HCT116 (cell line): ENCODE measurements at regions not wholly inside any gene's neighbourhood (a gene's known extent, or its start where the extent isn't known, plus 50 kb on each side); places are given as distances from the start of the nearest gene placed in this dataset.

Experiments used
- ATAC-seq: fragments of 200-7000 bp; cut with Tn5 transposase; 2 replicates; pipeline ENCODE4 v1.9.1; 2020; ENCODE audit warnings: mild to moderate bottlenecking, moderate library complexity
- BruUV-seq: library from RNA; stranded (reverse); fragments of 400-500 nt; replicated peaks from 2 replicates; lab custom pipeline; 2021; lab: Mats Ljungman, UMichigan
- CTCF ChIA-PET: fragments of 300-600 bp; sonication (Branson Sonifier 250); formaldehyde crosslinking; loops from one replicate; lab custom pipeline; 2021; ENCODE audit warnings: antibody characterized with exemption; lab: Charles Lee
- POLR2A ChIA-PET: fragments of 300-600, 350-600 bp; sonication (Branson Sonifier 250); formaldehyde crosslinking; loops from one replicate; lab custom pipeline; 2021; ENCODE audit warnings: antibody characterized with exemption; lab: Charles Lee
- RAD21 ChIA-PET, 2 experiments: fragments of 300-600 bp; sonication (Branson Sonifier 250); formaldehyde crosslinking; loops; one replicate each; lab custom pipeline; 2023; ENCODE audit warnings: low total read pairs in 2 of 2; ENCODE audit not compliant: uncharacterized antibody in 2 of 2, unreplicated experiment in 2 of 2, low non-redundant PET in 1 of 2; lab: Charles Lee
- DNase-seq: peaks from one replicate; pipeline ENCODE4 v3.0.0-alpha.2; 2010; ENCODE audit warnings: low read depth, low spot score
- H2AFZ ChIP-seq: fragments of 200-600 bp; shearing (Covaris generic), sonication (generic); 2 replicates; pipeline ENCODE4 v1.6.1; 2017; ENCODE audit warnings: low read depth, mixed run types, mixed read lengths, antibody characterized with exemption, low read length; ENCODE audit not compliant: poor library complexity, severe bottlenecking
- H3K27ac ChIP-seq: 2 replicates; pipeline ENCODE4 v1.5.1; 2012; ENCODE audit warnings: low read depth, low read length
- H3K27me3 ChIP-seq: fragments of 200-600 bp; sonication (generic); 2 replicates; pipeline ENCODE4 v1.6.1; 2016; ENCODE audit warnings: mixed run types, low read length, mixed read lengths; ENCODE audit not compliant: insufficient read depth
- H3K36me3 ChIP-seq, 2 experiments: fragments of 200-500 bp in 1 of 2; fragments of 200-600 bp in 1 of 2; sonication (Bioruptor generic) in 1 of 2; sonication (generic) in 1 of 2; 2 replicates each; pipeline versions ENCODE4 v1.5.1 to v1.6.1; 2014 to 2016; ENCODE audit warnings: low read length in 2 of 2, inconsistent platforms in 1 of 2, mixed read lengths in 1 of 2, mixed run types in 1 of 2; ENCODE audit not compliant: insufficient read depth in 2 of 2, control insufficient read depth in 1 of 2
- H3K4me1 ChIP-seq, 2 experiments: fragments of 200-600 bp in 1 of 2; sonication (generic) in 1 of 2; 2 replicates each; pipeline versions ENCODE4 v1.5.1 to v1.6.1; 2012 to 2017; ENCODE audit warnings: low read length in 2 of 2, inconsistent platforms in 1 of 2, mild to moderate bottlenecking in 1 of 2, mixed read lengths in 1 of 2, mixed run types in 1 of 2, moderate library complexity in 1 of 2; ENCODE audit not compliant: insufficient read depth in 2 of 2, control insufficient read depth in 1 of 2
- H3K4me2 ChIP-seq: fragments of 200-600 bp; sonication (generic); 2 replicates; pipeline ENCODE4 v1.6.1; 2017; ENCODE audit warnings: mixed run types, low read length, mixed read lengths
- H3K4me3 ChIP-seq, 2 experiments: fragments of 200-600 bp in 1 of 2; sonication (generic) in 1 of 2; replicated peaks in 1 of 2; 2 replicates each; pipeline ENCODE4 v1.5.1; 2011 to 2016; ENCODE audit warnings: low read length in 2 of 2, control low read depth in 1 of 2, low read depth in 1 of 2, mild to moderate bottlenecking in 1 of 2, mixed read lengths in 1 of 2, mixed run types in 1 of 2
- H3K79me2 ChIP-seq: fragments of 200-600 bp; sonication (generic); 2 replicates; pipeline ENCODE4 v1.6.1; 2017; ENCODE audit warnings: mild to moderate bottlenecking, mixed run types, low read length, moderate library complexity, mixed read lengths; ENCODE audit not compliant: insufficient read depth
- H3K9ac ChIP-seq: fragments of 200-600 bp; sonication (generic); 2 replicates; pipeline ENCODE4 v1.6.1; 2016; ENCODE audit warnings: low read length, mixed read lengths
- H3K9me2 ChIP-seq: fragments of 200-600 bp; sonication (generic), shearing (Covaris generic); 2 replicates; pipeline ENCODE4 v1.6.1; 2017; ENCODE audit warnings: mixed run types, mild to moderate bottlenecking, moderate library complexity; ENCODE audit not compliant: insufficient read depth
- H3K9me3 ChIP-seq, 2 experiments: fragments of 200-500 bp in 1 of 2; fragments of 200-600 bp in 1 of 2; sonication (Bioruptor generic) in 1 of 2; sonication (generic) in 1 of 2; 2 replicates each; pipeline ENCODE4 v1.6.1; 2014 to 2017; ENCODE audit warnings: low read length in 2 of 2, mixed read lengths in 2 of 2, inconsistent platforms in 1 of 2, low read depth in 1 of 2, mild to moderate bottlenecking in 1 of 2, mixed run types in 1 of 2, moderate library complexity in 1 of 2; ENCODE audit not compliant: control insufficient read depth in 1 of 2, insufficient read depth in 1 of 2
- H4K20me1 ChIP-seq: fragments of 200-600 bp; sonication (generic), shearing (Covaris generic); 2 replicates; pipeline ENCODE4 v1.6.1; 2017; ENCODE audit warnings: mixed run types, mild to moderate bottlenecking, moderate library complexity; ENCODE audit not compliant: insufficient read depth
- CBX3 ChIP-seq: IDR thresholded peaks from 2 replicates; pipeline ENCODE4 v1.6.1; 2012; ENCODE audit warnings: low read depth
- EGR1 ChIP-seq: IDR thresholded peaks from 2 replicates; pipeline ENCODE4 v1.6.1; 2012; ENCODE audit warnings: low read depth
- EZH2 ChIP-seq: fragments of 200-600 bp; sonication (generic); IDR thresholded peaks from 2 replicates; pipeline ENCODE4 v1.6.1; 2017; ENCODE audit warnings: antibody characterized with exemption, mixed run types
- EZH2phosphoT487 ChIP-seq: fragments of 200-600 bp; IDR thresholded peaks from 2 replicates; pipeline ENCODE4 v1.6.1; 2018; ENCODE audit warnings: antibody characterized with exemption, borderline replicate concordance
- FOSL1 ChIP-seq: IDR thresholded peaks from 2 replicates; pipeline ENCODE4 v1.6.1; 2012; ENCODE audit warnings: low read depth
- JUND ChIP-seq: IDR thresholded peaks from 2 replicates; pipeline ENCODE4 v1.6.1; 2012
- MAX ChIP-seq: IDR thresholded peaks from 2 replicates; pipeline ENCODE4 v1.6.1; 2012
- POLR2AphosphoS5 ChIP-seq: IDR thresholded peaks from 2 replicates; pipeline ENCODE4 v1.6.1; 2011; ENCODE audit warnings: mild to moderate bottlenecking, low read depth, low read length, moderate library complexity
- SRF ChIP-seq: IDR thresholded peaks from 2 replicates; pipeline ENCODE4 v1.6.1; 2012; ENCODE audit warnings: low read depth
- ZFX ChIP-seq: fragments of 450-650 bp; IDR thresholded peaks from 2 replicates; pipeline ENCODE4 v1.6.1; 2017
- intact Hi-C: fragments of 100-400 bp; cut with micrococcal nuclease; formaldehyde crosslinking; loops from 2 replicates; pipeline ENCODE4 v1.10.0; 2022
- TF ChIP-seq, protein P1 (sequence below), 3 experiments: fragments of 200-600 bp in 1 of 3; sonication (generic) in 1 of 3; IDR thresholded peaks in 2 of 3; conservative IDR thresholded peaks in 1 of 3; 2 replicates each; pipeline ENCODE4 v1.5.1; 2012 to 2017; ENCODE audit warnings: low read depth in 2 of 3, low read length in 2 of 3, antibody characterized with exemption in 1 of 3, borderline replicate concordance in 1 of 3, control low read depth in 1 of 3, mild to moderate bottlenecking in 1 of 3, mixed read lengths in 1 of 3, mixed run types in 1 of 3, moderate library complexity in 1 of 3; ENCODE audit not compliant: insufficient read depth in 1 of 3

- no TSS peak for BruUV-seq
- intact Hi-C loops, result no loop called here
- no peak for TF ChIP-seq ZFX
- TF ChIP-seq, protein P1, sequence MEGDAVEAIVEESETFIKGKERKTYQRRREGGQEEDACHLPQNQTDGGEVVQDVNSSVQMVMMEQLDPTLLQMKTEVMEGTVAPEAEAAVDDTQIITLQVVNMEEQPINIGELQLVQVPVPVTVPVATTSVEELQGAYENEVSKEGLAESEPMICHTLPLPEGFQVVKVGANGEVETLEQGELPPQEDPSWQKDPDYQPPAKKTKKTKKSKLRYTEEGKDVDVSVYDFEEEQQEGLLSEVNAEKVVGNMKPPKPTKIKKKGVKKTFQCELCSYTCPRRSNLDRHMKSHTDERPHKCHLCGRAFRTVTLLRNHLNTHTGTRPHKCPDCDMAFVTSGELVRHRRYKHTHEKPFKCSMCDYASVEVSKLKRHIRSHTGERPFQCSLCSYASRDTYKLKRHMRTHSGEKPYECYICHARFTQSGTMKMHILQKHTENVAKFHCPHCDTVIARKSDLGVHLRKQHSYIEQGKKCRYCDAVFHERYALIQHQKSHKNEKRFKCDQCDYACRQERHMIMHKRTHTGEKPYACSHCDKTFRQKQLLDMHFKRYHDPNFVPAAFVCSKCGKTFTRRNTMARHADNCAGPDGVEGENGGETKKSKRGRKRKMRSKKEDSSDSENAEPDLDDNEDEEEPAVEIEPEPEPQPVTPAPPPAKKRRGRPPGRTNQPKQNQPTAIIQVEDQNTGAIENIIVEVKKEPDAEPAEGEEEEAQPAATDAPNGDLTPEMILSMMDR (IDR thresholded peaks at IDR 0.05 in 2 of 3, conservative IDR thresholded peaks at IDR 0.05 in 1 of 3; ENCODE audit: borderline replicate concordance in 1 of 3, insufficient read depth in 1 of 3, low read depth in 2 of 3, low read length in 2 of 3), result no peak
- no peak for TF ChIP-seq JUND
- no peak for TF ChIP-seq EZH2
- no peak for TF ChIP-seq SRF
- no peak for TF ChIP-seq EGR1
- no peak for TF ChIP-seq POLR2AphosphoS5
- TF ChIP-seq FOSL1, result no peak
- TF ChIP-seq MAX, result no peak
- no peak for TF ChIP-seq EZH2phosphoT487
- no peak for TF ChIP-seq CBX3
- TF ChIP-seq, all 23 proteins: peak for 0
- Histone ChIP-seq H3K9me2 (no peaks in the 10 kb centered on the region), H2AFZ (no peak overlapping the region), H4K20me1 (no peaks in the 10 kb centered on the region), H3K36me3 (no peaks in the 10 kb centered on the region), H3K4me3 (no peak overlapping the region), H3K9me3 (no peaks in the 10 kb centered on the region), H3K27me3 (no peaks in the 10 kb centered on the region; the same call in 1 of the 2 replicates), H3K4me1 (no peaks in the 10 kb centered on the region), H3K27ac (no peak overlapping the region), H3K79me2 (no peaks in the 10 kb centered on the region), H3K4me2 (no peak overlapping the region), H3K9ac (no peak overlapping the region)
- RAD21 ChIA-PET, result no interaction called here
- POLR2A ChIA-PET, result no interaction called here
- ATAC-seq (no peak), DNase-seq (no peak)
- CTCF ChIA-PET, result no interaction called here
These were observed 318.2 kb upstream of the CAMK1G start for GRCh38 chr1:209265301-209265700.
